Adrenal gland (tissue), 5 donors: ENCODE measurements at regions not wholly inside any gene's neighbourhood (a gene's known extent, or its start where the extent isn't known, plus 50 kb on each side); places are given as distances from the start of the nearest gene placed in this dataset.

Experiments
- POLR2A ChIP-seq, 2 donors: fragments of 450-650 bp; IDR thresholded peaks; one replicate each; pipeline ENCODE4 v1.6.1; 2017; ENCODE audit warnings: antibody characterized with exemption in 2 of 2, mild to moderate bottlenecking in 2 of 2, moderate library complexity in 1 of 2
- TF ChIP-seq, protein P1 (sequence below), 6 experiments: fragments of 450-650 bp in 4 of 6; fragments of 200-600 bp in 2 of 6; sonication (generic) in 1 of 6; IDR thresholded peaks; 1 replicate in 5 of 6; 2 replicates in 1 of 6; pipeline versions ENCODE4 v1.5.1 to v1.8.0; 2016 to 2021; ENCODE audit warnings: antibody characterized with exemption in 6 of 6, mild to moderate bottlenecking in 2 of 6, moderate library complexity in 1 of 6
- donor health status: DM: no; HTN: no; CAD: no.

DNA sequence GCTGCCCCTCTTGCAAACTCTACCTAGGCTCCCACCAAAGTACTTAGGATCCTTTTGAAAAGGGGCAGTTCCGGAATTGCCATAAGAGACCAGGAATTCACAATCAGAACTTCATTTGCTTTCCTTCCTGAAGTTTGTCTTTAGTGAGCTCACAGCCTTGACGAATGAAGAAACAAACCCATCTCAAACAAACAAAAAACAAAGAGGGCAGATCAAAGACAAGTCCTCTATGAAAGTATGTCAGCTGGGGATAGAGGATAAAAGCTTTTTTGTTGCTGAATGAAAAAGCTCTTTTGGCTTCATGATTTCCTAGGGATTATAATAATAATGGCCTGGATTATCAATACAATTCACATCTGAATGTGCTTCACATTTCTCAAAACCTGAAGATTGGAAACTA, 357.9 kb upstream of the DUSP10 start:
- TF ChIP-seq, protein P1, sequence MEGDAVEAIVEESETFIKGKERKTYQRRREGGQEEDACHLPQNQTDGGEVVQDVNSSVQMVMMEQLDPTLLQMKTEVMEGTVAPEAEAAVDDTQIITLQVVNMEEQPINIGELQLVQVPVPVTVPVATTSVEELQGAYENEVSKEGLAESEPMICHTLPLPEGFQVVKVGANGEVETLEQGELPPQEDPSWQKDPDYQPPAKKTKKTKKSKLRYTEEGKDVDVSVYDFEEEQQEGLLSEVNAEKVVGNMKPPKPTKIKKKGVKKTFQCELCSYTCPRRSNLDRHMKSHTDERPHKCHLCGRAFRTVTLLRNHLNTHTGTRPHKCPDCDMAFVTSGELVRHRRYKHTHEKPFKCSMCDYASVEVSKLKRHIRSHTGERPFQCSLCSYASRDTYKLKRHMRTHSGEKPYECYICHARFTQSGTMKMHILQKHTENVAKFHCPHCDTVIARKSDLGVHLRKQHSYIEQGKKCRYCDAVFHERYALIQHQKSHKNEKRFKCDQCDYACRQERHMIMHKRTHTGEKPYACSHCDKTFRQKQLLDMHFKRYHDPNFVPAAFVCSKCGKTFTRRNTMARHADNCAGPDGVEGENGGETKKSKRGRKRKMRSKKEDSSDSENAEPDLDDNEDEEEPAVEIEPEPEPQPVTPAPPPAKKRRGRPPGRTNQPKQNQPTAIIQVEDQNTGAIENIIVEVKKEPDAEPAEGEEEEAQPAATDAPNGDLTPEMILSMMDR (IDR thresholded peaks at IDR 0.05) = no peak
- TF ChIP-seq POLR2A (IDR thresholded peaks at IDR 0.05) = no peak
